ENCODE measurements at regions not wholly inside any gene's neighbourhood (a gene's known extent, or its start where the extent isn't known, plus 50 kb on each side); places are given as distances from the start of the nearest gene placed in this dataset.
"Not testable (repeated sequence)": the region's sequence is repeated elsewhere in the genome, so short reads cannot be mapped to it uniquely, and the experiment has no call there.

DNA sequence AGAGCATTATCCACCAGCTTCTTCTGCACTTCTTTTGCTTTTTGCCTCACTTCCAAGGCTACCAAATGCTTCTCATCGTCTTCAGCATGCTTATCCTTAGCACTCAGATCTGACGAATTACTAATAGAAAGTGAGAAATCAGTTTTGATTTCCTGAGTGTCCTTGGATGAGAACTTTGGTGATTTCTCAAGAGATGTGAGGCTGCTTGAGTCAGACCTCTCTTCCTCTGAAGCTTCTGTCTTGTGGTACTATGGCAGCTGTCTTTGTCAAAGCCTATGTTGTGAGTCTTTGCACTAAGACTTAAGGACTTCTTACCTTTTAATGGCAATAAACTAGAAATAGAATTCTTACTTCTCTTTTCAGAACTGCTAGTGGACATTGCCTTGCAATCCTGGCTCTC lies 169.9 kb downstream of the CPE start:
- intact Hi-C loops (cut with micrococcal nuclease) = no loop called here
- Mint-ChIP-seq H3K9me3 (no peaks in the 10 kb centered on the region), H3K36me3 (ENCODE audit: low read depth) (no peaks in the 10 kb centered on the region), H3K4me1 (no peaks in the 10 kb centered on the region), H3K27ac (no peak overlapping the region), H3K27me3 (no peaks in the 10 kb centered on the region), H3K4me3 (no peak overlapping the region)
- no peak for DNase-seq

DNA sequence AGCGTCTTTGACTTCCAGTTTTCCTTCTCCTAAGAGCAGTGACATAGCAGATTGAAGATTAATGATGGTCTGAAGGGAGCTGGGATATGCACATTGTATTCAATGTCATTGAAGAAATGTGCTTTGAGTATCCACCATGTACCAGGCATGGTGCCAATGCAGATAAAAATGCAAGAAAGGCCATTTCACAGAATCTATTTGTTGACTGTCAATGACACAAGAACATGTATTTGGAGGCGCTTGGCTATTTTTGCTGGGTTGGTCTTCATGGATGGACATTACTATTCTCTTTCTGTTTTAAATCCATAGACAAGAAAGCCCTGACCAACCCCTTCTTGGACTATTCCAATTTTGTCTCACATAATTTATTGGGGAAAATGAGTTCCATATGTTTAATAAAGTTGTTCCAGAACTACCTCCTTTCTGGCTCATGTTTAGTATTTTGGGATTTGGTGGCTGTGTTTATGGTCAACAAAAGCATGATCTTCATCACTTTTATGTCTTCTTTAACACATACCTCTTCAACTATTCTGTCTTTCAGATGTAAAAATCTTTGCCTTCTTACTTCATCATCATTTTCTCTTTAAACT lies 174.5 kb downstream of the CPE start:
- no peaks in the 10 kb centered on the region for H3K36me3 Mint-ChIP-seq (ENCODE audit: low read depth)
- no peak overlapping the region for H3K4me3 Mint-ChIP-seq
- peaks cover under 1% of the 10 kb centered on the region for H3K9me3 Mint-ChIP-seq
- H3K27me3 Mint-ChIP-seq = no peaks in the 10 kb centered on the region
- no peak overlapping the region for H3K27ac Mint-ChIP-seq
- intact Hi-C loops (cut with micrococcal nuclease) = no loop called here
- DNase-seq = no peak
- no peaks in the 10 kb centered on the region for H3K4me1 Mint-ChIP-seq

DNA sequence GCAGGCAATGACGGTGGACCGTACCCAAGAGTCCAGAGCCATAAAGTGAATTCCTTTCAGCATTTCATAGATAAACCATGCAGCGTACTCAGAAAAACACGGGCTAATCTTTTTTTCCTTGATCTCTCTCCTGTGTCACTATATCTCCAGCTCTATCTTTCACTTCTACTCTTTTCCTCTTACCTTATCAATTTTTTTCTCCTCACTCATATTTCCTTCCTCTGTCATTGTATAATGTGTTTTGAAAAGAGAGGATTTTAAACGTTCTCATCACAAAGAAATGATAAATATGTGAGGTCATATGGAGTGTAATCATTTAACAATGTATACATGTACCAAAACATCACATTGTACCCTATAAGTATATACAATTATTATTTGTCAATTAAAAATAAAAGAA lies 176.5 kb downstream of the CPE start:
- H3K27me3 Mint-ChIP-seq = no peaks in the 10 kb centered on the region
- H3K4me3 Mint-ChIP-seq = no peak overlapping the region
- no peaks in the 10 kb centered on the region for H3K4me1 Mint-ChIP-seq
- no peaks in the 10 kb centered on the region for H3K36me3 Mint-ChIP-seq (ENCODE audit: low read depth)
- no peak for DNase-seq
- intact Hi-C loops (cut with micrococcal nuclease) = no loop called here
- no peak overlapping the region for H3K27ac Mint-ChIP-seq
- peaks cover 3% of the 10 kb centered on the region for H3K9me3 Mint-ChIP-seq

DNA sequence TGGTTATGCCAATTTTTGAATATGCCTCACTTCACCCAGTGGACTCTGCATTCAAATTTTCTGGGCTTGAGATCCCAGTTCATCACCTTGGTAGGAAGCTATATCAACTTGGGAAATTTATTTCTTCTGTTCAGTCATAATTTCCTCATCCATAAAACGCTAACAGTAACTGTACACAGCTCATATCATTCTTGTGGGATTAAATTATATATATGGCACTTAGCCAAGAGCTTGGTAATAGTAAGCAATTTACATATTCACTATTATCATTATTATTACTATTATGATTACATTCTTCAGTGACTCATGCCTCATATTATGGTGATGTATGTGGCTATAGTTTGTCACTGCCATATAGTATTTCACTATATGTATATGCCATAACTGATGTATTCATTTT lies 177.6 kb downstream of the CPE start:
- no peak overlapping the region for H3K27ac Mint-ChIP-seq
- no peaks in the 10 kb centered on the region for H3K36me3 Mint-ChIP-seq (ENCODE audit: low read depth)
- no peaks in the 10 kb centered on the region for H3K27me3 Mint-ChIP-seq
- intact Hi-C loops (cut with micrococcal nuclease) = no loop called here
- H3K4me3 Mint-ChIP-seq = no peak overlapping the region
- no peaks in the 10 kb centered on the region for H3K4me1 Mint-ChIP-seq
- H3K9me3 Mint-ChIP-seq = peaks cover 3% of the 10 kb centered on the region
- DNase-seq = no peak

DNA sequence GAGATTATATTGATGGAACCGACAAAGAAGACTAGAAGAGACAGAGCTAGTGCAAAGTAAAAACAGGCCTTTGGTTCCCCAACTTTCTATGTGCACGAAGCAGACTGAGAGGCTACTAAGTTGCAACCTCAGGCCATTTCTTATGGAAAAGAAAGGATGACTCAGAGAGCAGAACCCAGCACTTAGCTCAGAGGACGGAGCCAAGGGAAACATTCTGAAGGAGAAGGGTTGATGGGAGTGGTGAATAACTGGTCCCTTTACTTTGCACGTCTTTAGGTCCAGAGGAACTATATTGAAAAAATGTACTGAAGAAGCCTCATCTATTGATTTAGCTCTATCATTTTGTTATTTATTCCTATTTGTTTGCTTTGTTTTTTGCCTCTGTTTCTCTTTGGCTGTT lies 182.1 kb downstream of the CPE start:
- Mint-ChIP-seq H3K9me3 (peaks cover 3% of the 10 kb centered on the region), H3K27ac (no peak overlapping the region), H3K4me3 (no peak overlapping the region), H3K4me1 (no peaks in the 10 kb centered on the region), H3K27me3 (no peaks in the 10 kb centered on the region), H3K36me3 (ENCODE audit: low read depth) (no peaks in the 10 kb centered on the region)
- intact Hi-C loops (cut with micrococcal nuclease) = no loop called here
- no peak for DNase-seq

DNA sequence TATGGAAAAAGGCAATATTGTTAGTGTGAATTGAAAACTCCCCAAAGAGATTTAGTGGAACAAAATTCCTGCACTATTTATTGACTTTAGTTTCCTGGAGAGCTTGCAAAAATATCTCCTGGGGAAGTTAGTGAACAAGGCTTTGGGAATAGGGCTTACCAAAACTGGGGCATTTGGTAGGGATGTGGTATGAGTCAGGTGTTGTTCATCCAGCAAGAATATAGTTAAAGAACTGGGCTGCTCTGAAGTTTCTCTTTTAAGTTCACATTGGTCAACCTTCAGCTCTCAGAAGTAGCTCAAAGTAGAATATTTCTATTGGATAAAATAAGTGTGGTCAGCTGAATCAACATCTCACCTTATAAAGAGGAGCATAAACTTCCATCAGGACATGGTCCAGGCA lies 185.0 kb downstream of the CPE start:
- Mint-ChIP-seq H3K4me3 (no peak overlapping the region), H3K27me3 (no peaks in the 10 kb centered on the region), H3K9me3 (no peaks in the 10 kb centered on the region), H3K4me1 (no peaks in the 10 kb centered on the region), H3K27ac (no peak overlapping the region), H3K36me3 (ENCODE audit: low read depth) (no peaks in the 10 kb centered on the region)
- intact Hi-C loops (cut with micrococcal nuclease) = no loop called here
- no peak for DNase-seq

DNA sequence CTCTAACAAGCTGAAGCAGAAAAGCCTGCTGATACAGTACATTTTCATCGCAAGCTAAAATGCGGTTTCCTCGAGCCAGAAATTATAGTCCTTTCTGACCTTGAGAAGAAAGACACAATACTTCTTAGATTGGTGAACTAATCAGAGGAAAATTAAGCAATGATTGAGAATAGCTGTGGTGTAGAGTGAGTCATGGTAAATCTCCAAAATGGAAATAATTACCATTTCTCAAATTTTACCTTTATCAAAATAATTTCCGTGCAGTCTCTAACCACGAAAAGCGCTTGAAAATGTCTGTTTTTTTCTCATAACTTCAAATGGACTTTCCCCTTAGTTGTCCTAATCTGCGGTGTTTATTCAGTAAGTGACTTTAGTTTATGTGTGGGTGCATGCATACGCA lies 190.2 kb downstream of the CPE start:
- Mint-ChIP-seq H3K36me3 (ENCODE audit: low read depth) (no peaks in the 10 kb centered on the region), H3K4me1 (peaks cover 4% of the 10 kb centered on the region), H3K9me3 (no peaks in the 10 kb centered on the region), H3K27me3 (no peaks in the 10 kb centered on the region), H3K27ac (no peak overlapping the region), H3K4me3 (no peak overlapping the region)
- DNase-seq = no peak
- intact Hi-C loops (cut with micrococcal nuclease) = loop anchor here (5.0 kb wide), 1 partner anchor 43 kb away; no protein-coding TSS in a partner anchor

DNA sequence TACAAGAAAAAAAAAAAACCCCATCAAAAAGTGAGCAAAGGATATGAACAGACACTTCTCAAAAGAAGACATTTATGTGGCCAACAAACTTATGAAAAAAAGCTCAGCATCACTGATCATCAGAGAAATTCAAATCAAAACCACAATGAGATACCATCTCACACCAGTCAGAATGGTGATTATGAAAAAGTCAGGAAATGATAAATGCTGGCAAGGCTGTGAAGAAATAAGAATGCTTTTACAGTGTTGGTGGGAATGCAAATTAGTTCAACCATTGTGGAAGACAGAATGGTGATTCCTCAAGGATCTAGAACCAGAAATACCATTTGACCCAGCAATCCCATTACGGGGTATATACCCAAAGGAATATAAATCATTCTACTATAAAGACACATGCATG lies 192.7 kb downstream of the CPE start:
- DNase-seq; H3K4me3 Mint-ChIP-seq; H3K4me1 Mint-ChIP-seq; H3K36me3 Mint-ChIP-seq (ENCODE audit: low read depth); H3K27me3 Mint-ChIP-seq; intact Hi-C loops (cut with micrococcal nuclease); H3K9me3 Mint-ChIP-seq; H3K27ac Mint-ChIP-seq: not testable (repeated sequence)

DNA sequence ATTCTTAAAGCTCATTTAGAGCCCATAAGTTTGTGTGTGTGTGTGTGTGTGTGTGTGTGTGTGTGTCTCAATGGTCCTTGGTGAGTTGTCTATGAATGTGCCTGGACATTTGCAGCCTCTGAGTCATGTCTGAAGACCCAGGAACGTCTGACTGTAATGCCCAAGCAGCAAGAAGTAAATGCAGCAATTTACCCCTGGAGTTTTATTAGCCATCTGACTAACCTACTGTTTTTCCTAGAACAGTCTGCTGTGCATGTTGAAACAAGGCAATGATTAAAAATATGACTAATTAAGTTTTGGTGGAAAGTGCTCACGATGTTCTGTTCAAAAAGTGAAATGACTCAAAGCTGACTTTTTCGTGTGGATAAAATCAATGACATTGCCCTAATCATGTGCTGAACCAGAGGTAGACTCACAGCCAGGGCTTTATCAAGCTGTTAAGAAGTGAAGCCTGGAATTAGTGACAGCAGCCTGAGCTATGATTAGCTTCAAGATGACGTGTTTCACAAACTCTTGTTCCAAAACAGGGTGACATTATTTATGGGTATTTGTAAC lies 201.6 kb downstream of the CPE start:
- no peaks in the 10 kb centered on the region for H3K9me3 Mint-ChIP-seq
- intact Hi-C loops (cut with micrococcal nuclease) = no loop called here
- H3K27ac Mint-ChIP-seq = peak overlapping the region; percentile 50
- H3K36me3 Mint-ChIP-seq (ENCODE audit: low read depth) = no peaks in the 10 kb centered on the region
- no peak overlapping the region for H3K4me3 Mint-ChIP-seq
- DNase-seq = no peak
- no peaks in the 10 kb centered on the region for H3K27me3 Mint-ChIP-seq
- peaks cover 8% of the 10 kb centered on the region for H3K4me1 Mint-ChIP-seq

DNA sequence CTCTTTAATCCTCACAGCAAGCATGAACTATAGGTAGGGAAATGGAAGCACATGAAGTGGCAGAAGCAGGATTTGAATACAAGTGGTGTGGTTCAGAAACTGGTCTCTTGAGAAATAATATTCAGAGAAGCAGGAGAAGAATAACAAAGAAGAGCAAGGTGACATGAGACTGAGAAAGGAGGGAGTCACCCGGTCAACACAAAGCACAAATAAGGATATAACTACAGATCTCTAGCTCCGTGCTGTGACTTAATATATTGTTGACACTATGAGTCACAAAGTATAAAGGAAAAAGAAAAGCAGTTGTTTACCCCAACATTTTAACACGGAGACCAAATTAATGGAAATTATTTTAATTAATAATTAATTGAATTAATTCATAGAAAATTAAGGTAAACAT lies 204.5 kb downstream of the CPE start:
- Mint-ChIP-seq H3K9me3 (no peaks in the 10 kb centered on the region), H3K27ac (no peak overlapping the region), H3K36me3 (ENCODE audit: low read depth) (no peaks in the 10 kb centered on the region), H3K4me1 (no peaks in the 10 kb centered on the region), H3K27me3 (no peaks in the 10 kb centered on the region), H3K4me3 (no peak overlapping the region)
- DNase-seq = no peak
- intact Hi-C loops (cut with micrococcal nuclease) = no loop called here

DNA sequence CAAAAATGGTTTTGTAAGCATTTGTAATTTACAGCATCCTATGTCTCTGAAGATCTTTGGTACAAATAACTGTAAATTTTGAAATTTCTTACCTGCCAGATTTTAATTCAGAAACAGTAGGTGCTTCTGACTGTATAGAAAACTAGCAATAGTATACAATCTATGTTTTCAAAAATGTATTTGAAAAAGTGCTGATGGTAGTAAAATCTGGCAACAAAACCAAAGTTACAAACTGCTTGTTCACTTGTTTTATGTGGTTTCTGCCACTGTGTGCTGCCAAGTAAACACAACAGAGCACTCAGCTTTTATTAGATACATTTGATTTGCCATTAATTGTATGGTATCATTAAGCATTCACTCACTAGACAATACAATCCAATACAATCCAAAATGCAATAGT lies 206.1 kb downstream of the CPE start:
- no peak overlapping the region for H3K27ac Mint-ChIP-seq
- DNase-seq = no peak
- no peaks in the 10 kb centered on the region for H3K9me3 Mint-ChIP-seq
- no peaks in the 10 kb centered on the region for H3K36me3 Mint-ChIP-seq (ENCODE audit: low read depth)
- H3K4me3 Mint-ChIP-seq = no peak overlapping the region
- no peaks in the 10 kb centered on the region for H3K27me3 Mint-ChIP-seq
- intact Hi-C loops (cut with micrococcal nuclease) = no loop called here
- no peaks in the 10 kb centered on the region for H3K4me1 Mint-ChIP-seq

DNA sequence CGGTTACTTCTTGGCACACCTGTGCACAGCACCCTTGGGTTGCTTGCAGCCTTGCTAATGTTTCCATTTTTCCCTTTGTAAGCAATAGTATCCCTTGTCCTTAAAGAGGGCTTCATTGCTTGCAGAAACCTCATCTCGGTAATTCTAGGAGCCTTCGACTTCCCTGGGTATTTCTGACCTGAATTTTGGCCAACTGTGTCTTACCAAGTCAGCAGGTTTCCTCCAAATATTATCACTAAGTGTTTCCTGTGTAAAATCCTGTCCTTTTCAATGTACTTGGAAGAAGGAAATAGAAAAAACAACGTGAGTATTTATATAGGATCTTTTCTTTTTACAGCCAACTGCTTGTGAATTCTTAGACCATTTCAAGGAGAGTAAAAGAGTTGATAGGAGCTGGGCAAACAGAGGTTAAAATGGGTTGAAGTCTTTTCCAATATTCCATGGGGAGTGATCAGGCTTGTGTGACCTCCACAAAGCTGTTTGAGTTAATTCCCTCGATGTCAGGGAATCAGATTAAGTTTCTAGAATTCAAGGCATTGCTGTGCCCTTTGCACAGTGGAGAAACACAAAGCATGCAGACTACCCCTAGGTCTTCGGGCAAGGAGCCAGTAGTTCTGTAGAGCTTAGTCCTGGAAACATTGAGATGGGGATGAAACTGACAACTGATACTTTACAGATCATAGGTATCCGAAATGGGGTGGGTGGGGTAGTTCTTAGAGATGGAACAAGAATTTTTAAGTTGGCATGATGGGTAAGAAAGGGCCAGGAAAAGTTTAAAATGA lies 209.9 kb downstream of the CPE start:
- no peaks in the 10 kb centered on the region for H3K9me3 Mint-ChIP-seq
- no peak overlapping the region for H3K4me3 Mint-ChIP-seq
- no peak overlapping the region for H3K27ac Mint-ChIP-seq
- intact Hi-C loops (cut with micrococcal nuclease) = no loop called here
- no peak for DNase-seq
- no peaks in the 10 kb centered on the region for H3K36me3 Mint-ChIP-seq (ENCODE audit: low read depth)
- H3K4me1 Mint-ChIP-seq = no peaks in the 10 kb centered on the region
- no peaks in the 10 kb centered on the region for H3K27me3 Mint-ChIP-seq

DNA sequence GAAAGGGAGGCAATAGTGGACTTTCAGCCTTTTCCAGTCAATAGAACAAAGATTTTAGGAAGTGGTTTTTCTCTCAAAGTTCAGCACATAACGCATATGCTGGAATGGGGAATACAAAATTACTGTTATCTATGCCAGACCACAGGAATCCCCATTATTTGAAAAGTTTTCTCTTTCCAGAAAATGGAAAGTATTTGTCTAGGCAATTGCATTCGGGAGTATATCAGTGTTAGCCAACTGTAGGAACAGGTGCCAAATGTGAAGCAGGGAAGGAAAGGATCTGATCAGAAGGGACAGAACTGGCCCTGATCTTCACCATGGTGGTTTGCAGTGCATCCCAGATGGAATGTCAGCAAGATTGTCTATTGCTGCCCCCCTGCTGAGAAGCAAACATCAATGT lies 213.6 kb downstream of the CPE start:
- Mint-ChIP-seq H3K27me3 (no peaks in the 10 kb centered on the region), H3K4me3 (no peak overlapping the region), H3K36me3 (ENCODE audit: low read depth) (no peaks in the 10 kb centered on the region), H3K9me3 (no peaks in the 10 kb centered on the region), H3K4me1 (no peaks in the 10 kb centered on the region), H3K27ac (no peak overlapping the region)
- DNase-seq = no peak
- intact Hi-C loops (cut with micrococcal nuclease) = no loop called here

DNA sequence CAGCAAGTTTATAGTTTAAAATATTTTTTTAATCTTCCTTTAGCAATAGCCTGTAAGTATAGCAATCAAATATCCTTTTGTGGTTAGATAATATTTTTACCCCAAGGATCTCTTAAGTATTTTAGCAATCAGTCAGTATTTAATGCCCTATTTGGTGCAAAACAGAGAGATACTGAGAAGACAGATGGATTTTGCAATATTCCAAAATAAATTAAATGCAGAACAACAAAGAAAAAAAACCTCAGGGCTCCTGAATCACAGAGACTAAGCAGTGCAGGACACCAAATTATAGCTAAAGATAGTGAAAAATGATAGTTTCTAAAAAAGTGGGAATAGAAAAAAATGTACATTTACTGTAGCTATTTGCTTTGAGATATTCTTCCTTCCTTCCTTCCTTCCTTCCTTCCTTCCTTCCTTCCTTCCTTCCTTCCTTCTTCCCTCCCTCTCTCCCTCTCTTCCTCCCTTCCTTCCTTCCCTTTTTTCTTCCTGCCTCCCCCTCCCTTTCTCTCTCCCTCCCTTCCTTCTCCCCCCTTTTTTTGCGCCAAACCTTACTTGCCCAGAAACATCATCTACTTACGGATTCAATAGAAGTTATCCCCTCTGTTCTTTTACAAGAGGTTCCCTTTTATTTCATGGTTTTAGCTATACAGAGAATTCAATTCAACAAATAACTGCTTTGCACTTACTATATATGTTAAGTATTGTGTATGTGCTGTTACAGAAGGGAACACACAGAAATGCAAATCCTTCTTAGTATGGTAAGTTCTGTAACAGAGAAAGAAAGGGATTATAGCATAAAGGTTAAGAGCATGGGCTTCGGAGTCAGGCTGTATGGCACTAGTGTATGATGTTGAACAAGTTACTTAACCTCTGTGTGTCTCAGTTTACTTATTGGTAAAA lies 219.0 kb downstream of the CPE start:
- intact Hi-C loops (cut with micrococcal nuclease) = no loop called here
- no peaks in the 10 kb centered on the region for H3K9me3 Mint-ChIP-seq
- no peaks in the 10 kb centered on the region for H3K4me1 Mint-ChIP-seq
- no peak for DNase-seq
- H3K36me3 Mint-ChIP-seq (ENCODE audit: low read depth) = no peaks in the 10 kb centered on the region
- H3K4me3 Mint-ChIP-seq = no peak overlapping the region
- H3K27me3 Mint-ChIP-seq = no peaks in the 10 kb centered on the region
- no peak overlapping the region for H3K27ac Mint-ChIP-seq
